ENCODE measurements at regions not wholly inside any gene's neighbourhood (a gene's known extent, or its start where the extent isn't known, plus 50 kb on each side); places are given as distances from the start of the nearest gene placed in this dataset.

- no peak for TF ChIP-seq EP300 (IDR thresholded peaks at IDR 0.05; ENCODE audit: borderline replicate concordance in 1 of 2, low read depth in 2 of 2, low read length in 2 of 2)
- TF ChIP-seq POLR2A (IDR thresholded peaks at IDR 0.05; ENCODE audit: control extremely low read depth in 1 of 2, low read depth in 2 of 2, low read length in 2 of 2), result no peak
- TF ChIP-seq GABPA (IDR thresholded peaks at IDR 0.05; ENCODE audit: borderline replicate concordance, insufficient read depth, low read length), result no peak
- no peak for TF ChIP-seq MAX (IDR thresholded peaks at IDR 0.05)
Observed at GRCh38 chr10:109386101-109386500, 537.2 kb downstream of the XPNPEP1 start (continued).
